ENCODE measurements at regions not wholly inside any gene's neighbourhood (a gene's known extent, or its start where the extent isn't known, plus 50 kb on each side); places are given as distances from the start of the nearest gene placed in this dataset.

- TF ChIP-seq POLR2A (IDR thresholded peaks at IDR 0.05; ENCODE audit: low read length), result no peak
- TF ChIP-seq GATA1 (IDR thresholded peaks at IDR 0.05; ENCODE audit: low read depth, low read length), result no peak
Observed at GRCh38 chr2:4053769-4054493, 350.6 kb downstream of the DCDC2C start.
